A673 (cell line): ENCODE measurements at regions not wholly inside any gene's neighbourhood (a gene's known extent, or its start where the extent isn't known, plus 50 kb on each side); places are given as distances from the start of the nearest gene placed in this dataset.

Experiments used
- CTCF ChIP-seq: fragments of 300-800, 200-600 bp; sonication (generic); conservative IDR thresholded peaks from 2 replicates; pipeline ENCODE4 v1.5.1; 2017; ENCODE audit warnings: low read depth, mild to moderate bottlenecking, antibody characterized with exemption, low read length, moderate library complexity, mixed read lengths
- EZH2 ChIP-seq: fragments of 200-600 bp; sonication (generic); IDR thresholded peaks from 2 replicates; pipeline ENCODE4 v1.6.1; 2017; ENCODE audit warnings: borderline replicate concordance, low read depth, mild to moderate bottlenecking, mixed read lengths, antibody characterized with exemption, low read length; ENCODE audit not compliant: poor library complexity, severe bottlenecking

- no peak for TF ChIP-seq CTCF
- no peak for TF ChIP-seq EZH2
These were observed 291.2 kb upstream of the DMRT1 start for GRCh38 chr9:550333-550732.
